ENCODE measurements at regions not wholly inside any gene's neighbourhood (a gene's known extent, or its start where the extent isn't known, plus 50 kb on each side); places are given as distances from the start of the nearest gene placed in this dataset.
A peak's percentile ranks its signal among the peaks of the same experiment; 100 is the strongest.

- in situ Hi-C loops (cut with MboI), result no loop called here
- H3K79me2 ChIP-seq (ENCODE audit: control insufficient read depth, insufficient read depth, low read length), result no peaks in the 10 kb centered on the region
- H2AFZ ChIP-seq (ENCODE audit: low read depth, low read length), result peak overlapping the region; percentile 79
- intact Hi-C loops (cut with micrococcal nuclease), result no loop called here
- ChIA-PET CTCF (ENCODE audit: low intra/inter-chr PET ratio) (interaction anchor here (0.5 kb wide), 1 partner anchor 175 kb away, joined by 3 read pairs; no protein-coding TSS in a partner anchor), POLR2A (interaction anchor here (0.9 to 1.2 kb wide), 2 partner anchors 19 to 29 kb away, joined by 3 to 4 read pairs; no protein-coding TSS in a partner anchor)
- H3K36me3 ChIP-seq (ENCODE audit: control insufficient read depth, insufficient read depth, low read length), result no peaks in the 10 kb centered on the region
- no peak overlapping the region for H3K4me3 ChIP-seq
- peaks cover 0 to 17% of the 10 kb centered on the region in 2 experiments; a peak in 3 of 5 replicates for H3K4me1 ChIP-seq (replicated peaks in 1 of 2; ENCODE audit: control insufficient read depth in 2 of 2, insufficient read depth in 2 of 2, low read length in 2 of 2)
- H3K9me3 ChIP-seq (replicated peaks; ENCODE audit: control insufficient read depth, insufficient read depth, low read depth, low read length), result no peaks in the 10 kb centered on the region
- H3K27ac ChIP-seq (ENCODE audit: extremely low read depth, low read depth, low read length), result peak overlapping the region; percentile 64; the same call in 2 of the 3 replicates
- H3K27me3 ChIP-seq (ENCODE audit: control insufficient read depth in 2 of 2, insufficient read depth in 2 of 2, low read length in 2 of 2), result no peaks in the 10 kb centered on the region
- no peak overlapping the region for H3K4me2 ChIP-seq (ENCODE audit: insufficient read depth, low read length)
- TF ChIP-seq FOXM1 (IDR thresholded peaks at IDR 0.05; ENCODE audit: low read depth) (no peak), FOXM1 (CRISPR knock-in tag; IDR thresholded peaks at IDR 0.05; ENCODE audit: low read depth) (no peak), FOXJ2 (tag; IDR thresholded peaks at IDR 0.05) (no peak), HDGF (IDR thresholded peaks at IDR 0.05) (no peak), ARNT (IDR thresholded peaks at IDR 0.05) (no peak), ZBTB43 (CRISPR knock-in tag; IDR thresholded peaks at IDR 0.05) (no peak), ZNF740 (CRISPR knock-in tag; IDR thresholded peaks at IDR 0.05) (no peak), ZNF740 (tag; IDR thresholded peaks at IDR 0.05) (0 out of 4 replicates have a peak, but pooled peaks of 1 of the 2 experiments have one; percentile 22)
- TF ChIP-seq, protein P1, sequence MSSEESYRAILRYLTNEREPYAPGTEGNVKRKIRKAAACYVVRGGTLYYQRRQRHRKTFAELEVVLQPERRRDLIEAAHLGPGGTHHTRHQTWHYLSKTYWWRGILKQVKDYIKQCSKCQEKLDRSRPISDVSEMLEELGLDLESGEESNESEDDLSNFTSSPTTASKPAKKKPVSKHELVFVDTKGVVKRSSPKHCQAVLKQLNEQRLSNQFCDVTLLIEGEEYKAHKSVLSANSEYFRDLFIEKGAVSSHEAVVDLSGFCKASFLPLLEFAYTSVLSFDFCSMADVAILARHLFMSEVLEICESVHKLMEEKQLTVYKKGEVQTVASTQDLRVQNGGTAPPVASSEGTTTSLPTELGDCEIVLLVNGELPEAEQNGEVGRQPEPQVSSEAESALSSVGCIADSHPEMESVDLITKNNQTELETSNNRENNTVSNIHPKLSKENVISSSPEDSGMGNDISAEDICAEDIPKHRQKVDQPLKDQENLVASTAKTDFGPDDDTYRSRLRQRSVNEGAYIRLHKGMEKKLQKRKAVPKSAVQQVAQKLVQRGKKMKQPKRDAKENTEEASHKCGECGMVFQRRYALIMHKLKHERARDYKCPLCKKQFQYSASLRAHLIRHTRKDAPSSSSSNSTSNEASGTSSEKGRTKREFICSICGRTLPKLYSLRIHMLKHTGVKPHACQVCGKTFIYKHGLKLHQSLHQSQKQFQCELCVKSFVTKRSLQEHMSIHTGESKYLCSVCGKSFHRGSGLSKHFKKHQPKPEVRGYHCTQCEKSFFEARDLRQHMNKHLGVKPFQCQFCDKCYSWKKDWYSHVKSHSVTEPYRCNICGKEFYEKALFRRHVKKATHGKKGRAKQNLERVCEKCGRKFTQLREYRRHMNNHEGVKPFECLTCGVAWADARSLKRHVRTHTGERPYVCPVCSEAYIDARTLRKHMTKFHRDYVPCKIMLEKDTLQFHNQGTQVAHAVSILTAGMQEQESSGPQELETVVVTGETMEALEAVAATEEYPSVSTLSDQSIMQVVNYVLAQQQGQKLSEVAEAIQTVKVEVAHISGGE (CRISPR knock-in tag; IDR thresholded peaks at IDR 0.05), result no peak
- TF ChIP-seq, protein P2, sequence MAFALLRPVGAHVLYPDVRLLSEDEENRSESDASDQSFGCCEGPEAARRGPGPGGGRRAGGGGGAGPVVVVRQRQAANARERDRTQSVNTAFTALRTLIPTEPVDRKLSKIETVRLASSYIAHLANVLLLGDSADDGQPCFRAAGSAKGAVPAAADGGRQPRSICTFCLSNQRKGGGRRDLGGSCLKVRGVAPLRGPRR (CRISPR knock-in tag; IDR thresholded peaks at IDR 0.05), result no peak
- H3K9me1 ChIP-seq (ENCODE audit: control insufficient read depth, insufficient read depth, low read length), result no peaks in the 10 kb centered on the region
- no TSS peak for BruUV-seq (replicated peaks)
- 20% methylated on average over 1 of the region's 1 CpG for WGBS (ENCODE audit: insufficient coverage, low coverage, missing lambda C conversion rate)
- DNase-seq (ENCODE audit: extremely low read depth in 1 of 4, low spot score in 3 of 4) (no peak), ATAC-seq (peak; percentile 57), FAIRE-seq (peak; percentile 26)
- H4K20me1 ChIP-seq (replicated peaks; ENCODE audit: control insufficient read depth, insufficient read depth, low read length), result no peaks in the 10 kb centered on the region
- H3K9ac ChIP-seq (ENCODE audit: insufficient read depth in 1 of 2, low read depth in 2 of 2, low read length in 2 of 2), result no peak overlapping the region
Measured at GRCh38 chr1:70910013-70910412, 137.6 kb downstream of the PTGER3 start.

All from K562 (cell line).